ENCODE measurements at regions not wholly inside any gene's neighbourhood (a gene's known extent, or its start where the extent isn't known, plus 50 kb on each side); places are given as distances from the start of the nearest gene placed in this dataset.
"Not testable (repeated sequence)": the region's sequence is repeated elsewhere in the genome, so short reads cannot be mapped to it uniquely, and the experiment has no call there.

DNA sequence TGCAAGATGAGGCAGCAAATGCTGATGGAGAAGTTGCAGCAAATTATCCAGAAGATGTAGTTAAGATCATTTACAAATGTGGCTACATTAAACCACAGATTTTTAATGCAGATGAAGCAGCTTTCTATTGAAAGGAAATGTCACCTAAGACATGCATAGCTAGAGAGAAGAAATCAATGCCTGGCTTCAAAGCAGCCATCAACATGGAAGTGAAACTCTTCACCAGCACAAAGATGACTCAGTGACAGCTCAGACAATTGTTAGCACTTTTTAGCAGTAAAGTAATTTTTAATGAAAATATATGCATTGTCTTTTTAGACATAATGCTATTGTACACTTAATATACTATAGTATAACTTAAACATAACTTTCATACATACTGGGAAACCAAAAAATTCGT lies 71.4 kb downstream of the FANCF start:
- TF ChIP-seq, protein P1, sequence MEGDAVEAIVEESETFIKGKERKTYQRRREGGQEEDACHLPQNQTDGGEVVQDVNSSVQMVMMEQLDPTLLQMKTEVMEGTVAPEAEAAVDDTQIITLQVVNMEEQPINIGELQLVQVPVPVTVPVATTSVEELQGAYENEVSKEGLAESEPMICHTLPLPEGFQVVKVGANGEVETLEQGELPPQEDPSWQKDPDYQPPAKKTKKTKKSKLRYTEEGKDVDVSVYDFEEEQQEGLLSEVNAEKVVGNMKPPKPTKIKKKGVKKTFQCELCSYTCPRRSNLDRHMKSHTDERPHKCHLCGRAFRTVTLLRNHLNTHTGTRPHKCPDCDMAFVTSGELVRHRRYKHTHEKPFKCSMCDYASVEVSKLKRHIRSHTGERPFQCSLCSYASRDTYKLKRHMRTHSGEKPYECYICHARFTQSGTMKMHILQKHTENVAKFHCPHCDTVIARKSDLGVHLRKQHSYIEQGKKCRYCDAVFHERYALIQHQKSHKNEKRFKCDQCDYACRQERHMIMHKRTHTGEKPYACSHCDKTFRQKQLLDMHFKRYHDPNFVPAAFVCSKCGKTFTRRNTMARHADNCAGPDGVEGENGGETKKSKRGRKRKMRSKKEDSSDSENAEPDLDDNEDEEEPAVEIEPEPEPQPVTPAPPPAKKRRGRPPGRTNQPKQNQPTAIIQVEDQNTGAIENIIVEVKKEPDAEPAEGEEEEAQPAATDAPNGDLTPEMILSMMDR (IDR thresholded peaks at IDR 0.05; ENCODE audit: low read depth, low read length) = no peak
- DNase-seq (ENCODE audit: extremely low read depth, low read depth) = no peak

DNA sequence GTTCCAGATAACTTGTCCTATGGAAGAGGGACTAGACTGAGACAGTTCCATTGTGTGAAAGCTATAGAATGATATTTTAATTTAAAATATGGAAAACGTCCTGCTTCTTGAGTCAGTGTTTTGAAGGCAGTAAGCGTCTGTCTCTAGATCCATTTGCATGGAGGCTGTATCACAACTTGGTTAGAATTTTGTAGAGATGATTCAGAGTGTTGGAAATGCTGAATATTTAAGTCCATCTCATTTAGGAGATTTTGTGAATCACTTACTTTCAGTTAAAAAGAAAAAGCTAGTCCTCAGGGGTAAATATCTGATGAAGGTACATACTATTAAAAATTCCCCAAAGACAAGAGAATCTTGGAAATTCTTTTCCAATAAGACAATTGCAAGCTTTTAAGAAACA lies 72.7 kb downstream of the FANCF start:
- TF ChIP-seq, protein P1 (IDR thresholded peaks at IDR 0.05; ENCODE audit: low read depth, low read length) = no peak

DNA sequence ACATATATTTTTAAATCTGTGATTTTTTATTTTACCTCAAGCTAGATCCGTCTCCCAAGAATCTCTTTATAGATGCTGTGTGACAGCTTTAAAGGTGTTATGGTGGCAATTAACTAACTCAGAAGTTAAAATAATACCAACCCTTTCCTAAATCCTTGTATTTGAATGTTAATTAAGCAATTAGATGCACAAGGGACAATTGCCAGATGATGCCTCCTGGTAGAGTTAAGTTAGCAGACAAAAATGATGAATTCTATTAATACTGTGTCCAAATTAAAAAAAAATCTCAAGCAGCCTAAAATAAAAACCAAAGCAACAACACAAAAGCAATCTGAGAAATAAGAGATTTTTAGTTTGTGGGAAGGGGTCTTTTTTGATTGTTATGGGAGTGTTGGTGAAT lies 78.9 kb downstream of the FANCF start:
- no peak for DNase-seq (ENCODE audit: extremely low read depth, low read depth)
- TF ChIP-seq, protein P1 (IDR thresholded peaks at IDR 0.05; ENCODE audit: low read depth, low read length) = no peak

More for the DNA sequence above, 72.7 kb downstream of the FANCF start:
- DNase-seq (ENCODE audit: extremely low read depth, low read depth) = no peak

DNA sequence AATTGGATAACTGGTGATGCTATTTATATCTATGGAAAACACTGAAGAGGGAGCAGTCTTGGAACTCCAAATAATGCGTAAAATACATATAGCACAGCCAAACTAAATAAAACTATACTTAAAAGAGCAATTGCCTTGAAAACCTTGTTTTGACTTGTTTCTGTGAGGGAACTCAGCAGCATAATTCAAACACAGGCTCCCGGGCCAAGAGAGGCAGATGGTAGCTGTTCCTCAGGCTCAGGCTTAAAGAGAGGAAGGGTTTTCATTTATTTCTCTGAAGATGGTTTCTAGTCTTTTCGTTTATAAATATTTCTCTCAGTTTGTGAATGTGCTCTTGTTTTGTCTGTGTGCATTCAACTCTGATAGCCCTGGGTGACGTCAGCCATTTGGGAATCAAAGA lies 82.4 kb downstream of the FANCF start:
- no peak for DNase-seq (ENCODE audit: extremely low read depth, low read depth)
- TF ChIP-seq, protein P1 (IDR thresholded peaks at IDR 0.05; ENCODE audit: low read depth, low read length) = no peak

DNA sequence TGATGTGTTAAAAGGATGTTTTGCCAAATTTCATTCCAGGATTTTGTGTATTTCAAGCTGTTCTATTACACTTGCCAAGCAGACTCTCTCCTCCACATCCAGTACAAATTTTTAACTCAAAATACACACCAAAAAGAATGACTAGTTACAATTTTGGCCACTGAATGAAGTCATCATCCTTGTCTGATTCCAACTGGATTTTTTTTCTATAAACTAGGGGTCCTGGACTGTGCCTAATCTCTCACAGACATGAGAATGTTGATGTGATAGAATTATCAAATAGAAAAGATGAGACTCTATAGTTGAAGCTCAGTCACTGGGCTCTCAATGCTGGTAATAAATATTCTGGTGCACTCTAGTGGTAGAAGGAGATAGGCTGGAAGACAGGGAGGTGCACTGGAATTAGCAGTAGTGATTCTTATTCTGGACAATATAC lies 85.8 kb downstream of the FANCF start:
- TF ChIP-seq, protein P1 (IDR thresholded peaks at IDR 0.05; ENCODE audit: low read depth, low read length) = peak; percentile 80
- no peak for DNase-seq (ENCODE audit: extremely low read depth, low read depth)

DNA sequence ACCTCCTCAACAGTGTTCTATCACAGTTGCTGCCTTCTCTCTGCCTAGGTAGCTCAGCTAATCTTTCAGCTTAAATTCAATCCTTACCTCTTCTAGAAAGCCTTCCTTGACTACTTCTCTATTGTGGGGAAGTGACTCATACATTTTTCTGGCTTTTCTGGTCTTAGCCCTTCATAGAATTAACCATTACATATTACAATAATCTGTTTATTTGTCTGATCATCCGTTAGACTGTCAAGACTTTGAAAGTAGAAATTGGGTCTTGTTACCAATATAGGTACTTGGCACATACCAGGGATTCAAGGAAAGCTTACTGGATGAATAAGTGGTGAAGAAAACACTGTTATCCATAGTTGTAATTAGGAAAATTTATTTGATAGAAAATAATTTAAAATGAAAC lies 89.6 kb downstream of the FANCF start:
- TF ChIP-seq, protein P1 (IDR thresholded peaks at IDR 0.05; ENCODE audit: low read depth, low read length) = no peak
- DNase-seq (ENCODE audit: extremely low read depth, low read depth) = no peak

DNA sequence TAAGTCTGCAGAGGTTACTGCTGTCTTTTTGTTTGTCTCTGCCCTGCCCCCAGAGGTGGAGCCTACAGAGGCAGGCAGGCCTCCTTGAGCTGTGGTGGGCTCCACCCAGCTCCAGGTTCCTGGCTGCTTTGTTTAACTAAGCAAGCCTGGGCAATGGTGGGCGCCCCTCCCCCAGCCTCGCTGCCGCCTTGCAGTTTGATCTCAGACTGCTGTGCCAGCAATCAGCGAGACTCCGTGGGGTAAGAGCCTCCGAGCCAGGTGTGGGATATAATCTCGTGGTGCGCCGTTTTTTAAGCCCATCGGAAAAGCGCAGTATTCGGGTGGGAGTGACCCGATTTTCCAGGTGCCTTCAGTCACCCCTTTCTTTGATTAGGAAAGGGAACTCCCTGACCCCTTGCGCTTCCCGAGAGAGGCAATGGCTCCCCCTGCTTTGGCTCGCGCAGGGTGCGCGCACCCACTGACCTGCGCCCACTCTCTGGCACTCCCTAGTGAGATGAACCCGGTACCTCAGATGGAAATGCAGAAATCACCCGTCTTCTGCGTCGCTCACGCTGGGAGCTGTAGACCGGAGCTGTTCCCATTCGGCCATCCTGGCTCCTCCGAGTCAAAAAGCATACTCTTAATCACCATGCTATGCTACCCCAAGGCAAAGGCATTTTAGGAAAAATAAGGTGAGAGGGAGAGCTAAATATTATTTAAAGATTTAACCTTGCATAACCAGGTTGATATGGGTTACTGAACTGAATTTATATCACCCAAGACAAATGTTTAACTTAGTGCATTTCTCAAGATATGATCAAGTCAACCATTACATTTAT lies 96.8 kb downstream of the FANCF start:
- not testable (repeated sequence) for DNase-seq (ENCODE audit: extremely low read depth, low read depth)

DNA sequence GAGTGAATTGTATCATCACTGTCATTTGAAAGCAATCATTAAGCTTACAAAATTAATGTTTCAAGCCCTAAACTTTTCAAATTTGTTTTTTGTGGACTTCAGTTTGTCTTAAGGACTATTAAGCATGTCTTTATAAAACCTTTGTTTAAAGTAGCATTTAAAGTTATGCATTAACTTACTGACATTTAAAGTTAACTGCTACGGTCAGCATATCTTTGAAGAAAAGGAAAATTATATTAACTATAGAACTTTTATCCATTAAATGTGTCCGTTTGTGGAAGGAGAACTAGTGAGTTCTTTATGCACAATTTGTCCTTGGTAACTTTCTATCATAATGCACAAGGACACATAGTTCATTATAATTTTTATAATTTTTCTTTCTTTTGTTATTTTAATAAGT lies 103.4 kb downstream of the FANCF start:
- no peak for DNase-seq (ENCODE audit: extremely low read depth, low read depth)
- TF ChIP-seq, protein P1 (IDR thresholded peaks at IDR 0.05; ENCODE audit: low read depth, low read length) = no peak
